LNCaP clone FGC (cell line): ENCODE measurements at regions not wholly inside any gene's neighbourhood (a gene's known extent, or its start where the extent isn't known, plus 50 kb on each side); places are given as distances from the start of the nearest gene placed in this dataset.

ENCODE experiments used
- DNase-seq: peaks from one replicate; pipeline ENCODE4 v3.0.0-alpha.2; 2011; ENCODE audit warnings: low read depth
- H3K4me3 ChIP-seq: 2 replicates; pipeline ENCODE4 v1.5.1; 2011; ENCODE audit warnings: mild to moderate bottlenecking, low read depth, low read length, control low read depth
- TF ChIP-seq, protein P1 (sequence below): IDR thresholded peaks from 2 replicates; pipeline ENCODE4 v1.5.1; 2012; ENCODE audit warnings: mild to moderate bottlenecking; ENCODE audit not compliant: control insufficient read depth, insufficient read depth; ENCODE audit errors: extremely low read depth

DNA sequence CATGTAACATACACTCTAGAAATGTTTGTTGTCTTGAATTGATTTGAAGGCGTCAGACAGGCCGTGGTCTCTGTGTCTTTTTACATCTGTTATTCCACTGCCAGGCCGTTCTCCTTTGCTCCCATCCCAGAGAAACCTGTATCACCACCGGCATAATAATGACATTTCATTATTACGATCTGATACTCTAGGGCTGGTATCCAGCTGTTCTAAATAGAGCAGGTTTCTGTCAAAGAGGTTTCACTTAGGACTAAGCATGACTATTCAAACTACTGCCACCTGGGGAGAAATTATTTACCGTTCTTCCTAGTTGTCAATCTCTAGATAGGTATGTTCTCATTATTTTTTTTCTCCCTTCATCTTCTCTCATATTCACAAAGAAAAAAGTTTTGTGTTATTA is 1016.2 kb upstream of the EEF2KMT start:
- no peak overlapping the region for H3K4me3 ChIP-seq
- DNase-seq: no peak

DNA sequence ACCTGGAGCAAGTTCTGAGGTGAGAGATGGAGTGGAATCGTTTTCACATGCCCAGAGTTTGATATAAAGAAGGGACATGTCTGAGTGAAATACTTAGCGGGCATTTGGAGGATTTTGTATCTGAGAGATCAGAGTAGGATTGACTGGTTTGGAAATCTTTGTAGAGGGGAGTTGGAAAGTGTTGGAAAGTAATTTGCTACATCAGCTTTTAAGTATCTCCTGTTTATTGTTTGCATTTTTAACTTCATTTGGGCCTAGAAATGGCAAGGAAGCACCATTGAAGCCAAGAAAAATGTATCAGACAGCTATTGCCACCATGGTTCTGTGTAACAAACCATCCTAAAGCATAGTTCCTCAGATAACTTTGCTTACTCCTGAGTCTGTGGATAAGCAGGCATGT is 1015.1 kb upstream of the EEF2KMT start:
- no peak overlapping the region for H3K4me3 ChIP-seq
- TF ChIP-seq, protein P1, sequence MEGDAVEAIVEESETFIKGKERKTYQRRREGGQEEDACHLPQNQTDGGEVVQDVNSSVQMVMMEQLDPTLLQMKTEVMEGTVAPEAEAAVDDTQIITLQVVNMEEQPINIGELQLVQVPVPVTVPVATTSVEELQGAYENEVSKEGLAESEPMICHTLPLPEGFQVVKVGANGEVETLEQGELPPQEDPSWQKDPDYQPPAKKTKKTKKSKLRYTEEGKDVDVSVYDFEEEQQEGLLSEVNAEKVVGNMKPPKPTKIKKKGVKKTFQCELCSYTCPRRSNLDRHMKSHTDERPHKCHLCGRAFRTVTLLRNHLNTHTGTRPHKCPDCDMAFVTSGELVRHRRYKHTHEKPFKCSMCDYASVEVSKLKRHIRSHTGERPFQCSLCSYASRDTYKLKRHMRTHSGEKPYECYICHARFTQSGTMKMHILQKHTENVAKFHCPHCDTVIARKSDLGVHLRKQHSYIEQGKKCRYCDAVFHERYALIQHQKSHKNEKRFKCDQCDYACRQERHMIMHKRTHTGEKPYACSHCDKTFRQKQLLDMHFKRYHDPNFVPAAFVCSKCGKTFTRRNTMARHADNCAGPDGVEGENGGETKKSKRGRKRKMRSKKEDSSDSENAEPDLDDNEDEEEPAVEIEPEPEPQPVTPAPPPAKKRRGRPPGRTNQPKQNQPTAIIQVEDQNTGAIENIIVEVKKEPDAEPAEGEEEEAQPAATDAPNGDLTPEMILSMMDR: no peak
- DNase-seq: no peak

More for the DNA sequence above, 1016.2 kb upstream of the EEF2KMT start:
- TF ChIP-seq, protein P1: no peak

DNA sequence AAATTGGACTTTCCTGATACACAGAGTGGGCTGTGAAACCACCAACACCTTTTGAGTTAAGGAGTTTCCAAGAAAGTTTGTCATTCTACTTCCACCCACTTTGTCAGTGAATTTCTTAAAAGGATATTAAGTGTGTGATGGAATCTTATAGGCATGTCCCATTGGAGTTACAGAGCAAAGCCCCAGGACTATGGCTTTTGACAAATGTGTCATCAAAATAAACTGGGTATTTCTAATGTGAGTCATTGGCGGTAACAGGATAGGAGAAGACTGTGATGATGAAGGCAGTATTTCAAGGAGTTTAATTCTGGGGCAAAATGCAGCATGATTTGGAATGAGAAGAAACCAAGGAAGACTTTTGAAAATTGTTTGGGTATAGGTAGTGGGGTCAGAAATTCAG is 1013.8 kb upstream of the EEF2KMT start:
- no peak overlapping the region for H3K4me3 ChIP-seq
- TF ChIP-seq, protein P1: no peak
- no peak for DNase-seq

DNA sequence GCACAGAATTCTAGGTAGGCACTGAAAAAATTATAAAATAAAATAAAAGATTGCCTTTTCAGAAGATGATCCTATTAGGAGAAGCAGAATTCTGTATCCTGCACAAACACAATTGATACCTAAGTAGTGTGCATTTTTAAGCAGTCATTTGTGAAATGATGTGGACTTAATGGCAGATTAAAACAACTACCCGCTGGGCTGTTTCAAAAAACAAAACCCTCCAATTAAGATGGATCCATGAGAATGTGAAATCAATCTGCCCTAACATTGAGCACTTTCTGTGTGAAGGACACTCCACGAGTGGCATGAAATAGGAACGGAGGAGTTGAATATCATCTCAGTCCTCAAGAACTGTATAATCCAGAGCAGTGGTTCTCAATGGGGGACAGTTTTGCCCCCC is 1012.8 kb upstream of the EEF2KMT start:
- DNase-seq: no peak
- TF ChIP-seq, protein P1: no peak
- no peak overlapping the region for H3K4me3 ChIP-seq

DNA sequence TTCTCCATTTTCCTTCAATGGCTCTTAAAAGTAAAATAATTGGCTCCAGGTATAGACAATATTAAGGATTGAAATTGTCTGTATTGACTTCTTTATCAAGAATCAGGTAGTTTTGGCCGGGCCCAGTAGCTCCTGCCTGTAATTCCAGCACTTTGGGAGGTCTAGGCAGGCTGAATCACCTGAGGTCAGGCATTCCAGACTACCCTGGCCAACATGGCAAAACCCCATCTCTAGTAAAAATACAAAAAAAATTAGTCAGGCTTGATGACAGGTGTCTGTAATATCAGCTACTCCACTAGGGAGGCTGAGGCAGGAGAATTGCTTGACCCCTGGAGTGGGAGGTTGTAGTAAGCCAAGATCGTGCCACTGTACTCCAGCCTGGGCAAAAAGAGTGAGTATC is 1008.5 kb upstream of the EEF2KMT start:
- no peak overlapping the region for H3K4me3 ChIP-seq
- TF ChIP-seq, protein P1: no peak
- DNase-seq: no peak

DNA sequence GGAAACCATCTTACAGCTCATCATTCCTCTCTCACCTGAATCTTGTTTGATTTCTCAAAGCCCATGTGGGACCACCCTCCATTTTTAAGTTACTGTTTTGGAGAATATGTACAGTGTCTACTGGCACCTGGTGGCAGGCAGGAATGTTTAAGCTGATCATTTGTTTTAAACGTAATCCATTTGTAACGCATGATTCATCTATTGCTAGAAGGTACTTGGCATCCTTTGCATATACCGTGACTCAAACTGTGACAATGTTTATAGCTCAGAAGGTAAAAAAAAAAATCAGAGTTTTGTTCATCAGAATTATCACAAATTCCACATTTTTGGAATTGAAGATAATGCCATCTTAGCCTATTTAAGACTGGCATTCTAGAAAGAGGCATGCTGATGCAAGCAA is 1007.5 kb upstream of the EEF2KMT start:
- no peak for DNase-seq

DNA sequence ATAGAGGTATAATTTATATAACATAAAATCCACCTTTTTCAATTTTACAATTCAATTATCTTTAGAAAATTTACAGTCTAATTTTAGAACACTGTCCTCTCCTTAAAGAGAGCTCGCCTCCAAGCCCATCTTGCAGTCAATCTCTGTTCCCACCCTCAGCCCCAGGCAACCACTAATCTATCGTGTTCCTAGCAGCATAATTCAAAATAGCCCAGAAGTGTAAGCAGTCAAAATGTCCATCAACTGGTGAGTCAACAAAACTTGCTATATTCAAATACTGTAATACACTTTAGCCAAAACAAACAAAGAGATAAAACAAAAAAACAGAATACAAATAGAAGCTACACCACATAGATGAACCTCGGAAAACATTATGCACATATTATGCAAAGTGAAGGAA is 1006.8 kb upstream of the EEF2KMT start:
- H3K4me3 ChIP-seq: no peak overlapping the region
- peak; percentile 18 for DNase-seq

More for the DNA sequence above, 1007.5 kb upstream of the EEF2KMT start:
- no peak overlapping the region for H3K4me3 ChIP-seq
- TF ChIP-seq, protein P1: no peak

More for the DNA sequence above, 1006.8 kb upstream of the EEF2KMT start:
- TF ChIP-seq, protein P1: no peak
